PC-3 (cell line): ENCODE measurements at regions not wholly inside any gene's neighbourhood (a gene's known extent, or its start where the extent isn't known, plus 50 kb on each side); places are given as distances from the start of the nearest gene placed in this dataset.

Experiments
- ATAC-seq: fragments of 200-7000 bp; cut with Tn5 transposase; 2 replicates; pipeline ENCODE4 v1.9.1; 2020; ENCODE audit warnings: mild to moderate bottlenecking, moderate library complexity
- BruUV-seq: library from RNA; stranded (reverse); fragments of 400-500 nt; replicated peaks from 2 replicates; lab custom pipeline; 2021; lab: Mats Ljungman, UMichigan
- CTCF ChIA-PET: fragments of 300-600 bp; sonication (Branson Sonifier 250); formaldehyde crosslinking; loops from one replicate; lab custom pipeline; 2022; ENCODE audit warnings: antibody characterized with exemption; lab: Charles Lee
- POLR2A ChIA-PET: fragments of 300-600 bp; sonication (Branson Sonifier 250); formaldehyde crosslinking; loops from one replicate; lab custom pipeline; 2022; ENCODE audit warnings: antibody characterized with exemption; ENCODE audit not compliant: unreplicated experiment; lab: Charles Lee
- DNase-seq: peaks from one replicate; pipeline ENCODE4 v3.0.0-alpha.2; 2015
- H2AFZ ChIP-seq: fragments of 300-600 bp; sonication (generic); 2 replicates; pipeline ENCODE4 v1.6.0; 2016; ENCODE audit warnings: antibody characterized with exemption, low read length
- H3F3A ChIP-seq: fragments of 300-600 bp; sonication (generic); one replicate; pipeline ENCODE4 v1.6.0; 2017; ENCODE audit warnings: antibody characterized with exemption, low read length, control low read depth, mild to moderate bottlenecking; ENCODE audit not compliant: unreplicated experiment
- H3K27ac ChIP-seq: fragments of 300-600 bp; sonication (generic); 2 replicates; pipeline ENCODE4 v1.5.1; 2016; ENCODE audit warnings: mild to moderate bottlenecking, low read length
- H3K27me3 ChIP-seq: fragments of 300-600 bp; sonication (generic); 2 replicates; pipeline ENCODE4 v1.6.1; 2016; ENCODE audit warnings: low read length, mixed read lengths
- H3K36me3 ChIP-seq: fragments of 300-600 bp; sonication (generic); 2 replicates; pipeline ENCODE4 v1.6.1; 2016; ENCODE audit warnings: low read depth, mixed run types, low read length, mixed read lengths
- H3K4me1 ChIP-seq: fragments of 300-600 bp; sonication (generic); 2 replicates; pipeline ENCODE4 v1.5.1; 2016; ENCODE audit warnings: low read length; ENCODE audit not compliant: insufficient read depth
- H3K4me2 ChIP-seq: fragments of 300-600 bp; sonication (generic); 2 replicates; pipeline ENCODE4 v1.6.0; 2016; ENCODE audit warnings: low read length
- H3K4me3 ChIP-seq: fragments of 300-600 bp; sonication (generic); 2 replicates; pipeline ENCODE4 v1.5.1; 2016; ENCODE audit warnings: mild to moderate bottlenecking, low read length, mixed read lengths
- H3K79me2 ChIP-seq: fragments of 300-600 bp; sonication (generic); 2 replicates; pipeline ENCODE4 v1.6.1; 2017; ENCODE audit warnings: low read length, mixed read lengths
- H3K9ac ChIP-seq: fragments of 300-600 bp; sonication (generic); 2 replicates; pipeline ENCODE4 v1.6.0; 2016; ENCODE audit warnings: mild to moderate bottlenecking, low read length
- H3K9me2 ChIP-seq: fragments of 300-600 bp; sonication (generic); replicated peaks from 2 replicates; pipeline ENCODE4 v1.6.1; 2016; ENCODE audit warnings: mixed run types, low read length, mixed read lengths
- H3K9me3 ChIP-seq: fragments of 300-600 bp; sonication (generic); 2 replicates; pipeline ENCODE4 v1.6.1; 2016; ENCODE audit warnings: low read length, mixed read lengths
- H4K20me1 ChIP-seq: fragments of 300-600 bp; sonication (generic); 2 replicates; pipeline ENCODE4 v1.6.1; 2016; ENCODE audit warnings: low read length, mixed read lengths
- EZH2 ChIP-seq: fragments of 300-600 bp; sonication (generic); IDR thresholded peaks from one replicate; pipeline ENCODE4 v1.6.1; 2017; ENCODE audit warnings: antibody characterized with exemption, mild to moderate bottlenecking, low read length; ENCODE audit not compliant: unreplicated experiment
- EZH2phosphoT487 ChIP-seq: fragments of 300-600 bp; sonication (generic); IDR thresholded peaks from 2 replicates; pipeline ENCODE4 v1.6.1; 2018; ENCODE audit warnings: mild to moderate bottlenecking, antibody characterized with exemption, low read length, borderline replicate concordance
- intact Hi-C: fragments of 100-400 bp; cut with micrococcal nuclease; formaldehyde crosslinking; loops from 2 replicates; pipeline ENCODE4 v1.9.0; 2023
- TF ChIP-seq, protein P1 (sequence below): fragments of 300-600 bp; sonication (generic); conservative IDR thresholded peaks from 2 replicates; pipeline ENCODE4 v1.5.1; 2017; ENCODE audit warnings: antibody characterized with exemption, low read depth, mild to moderate bottlenecking, low read length

- H3K4me3 ChIP-seq = no peak overlapping the region
- POLR2A ChIA-PET = no interaction called here
- no peaks in the 10 kb centered on the region for H3K36me3 ChIP-seq
- no peaks in the 10 kb centered on the region for H3K9me2 ChIP-seq
- DNase-seq (no peak), ATAC-seq (no peak)
- intact Hi-C loops = no loop called here
- H3K4me2 ChIP-seq = no peak overlapping the region
- peaks cover 14% of the 10 kb centered on the region for H3K4me1 ChIP-seq
- no peaks in the 10 kb centered on the region for H3K27me3 ChIP-seq
- CTCF ChIA-PET = no interaction called here
- H3K27ac ChIP-seq = no peak overlapping the region
- H3K79me2 ChIP-seq = no peaks in the 10 kb centered on the region
- no peaks in the 10 kb centered on the region for H3K9me3 ChIP-seq
- TF ChIP-seq EZH2 = no peak
- TF ChIP-seq, protein P1, sequence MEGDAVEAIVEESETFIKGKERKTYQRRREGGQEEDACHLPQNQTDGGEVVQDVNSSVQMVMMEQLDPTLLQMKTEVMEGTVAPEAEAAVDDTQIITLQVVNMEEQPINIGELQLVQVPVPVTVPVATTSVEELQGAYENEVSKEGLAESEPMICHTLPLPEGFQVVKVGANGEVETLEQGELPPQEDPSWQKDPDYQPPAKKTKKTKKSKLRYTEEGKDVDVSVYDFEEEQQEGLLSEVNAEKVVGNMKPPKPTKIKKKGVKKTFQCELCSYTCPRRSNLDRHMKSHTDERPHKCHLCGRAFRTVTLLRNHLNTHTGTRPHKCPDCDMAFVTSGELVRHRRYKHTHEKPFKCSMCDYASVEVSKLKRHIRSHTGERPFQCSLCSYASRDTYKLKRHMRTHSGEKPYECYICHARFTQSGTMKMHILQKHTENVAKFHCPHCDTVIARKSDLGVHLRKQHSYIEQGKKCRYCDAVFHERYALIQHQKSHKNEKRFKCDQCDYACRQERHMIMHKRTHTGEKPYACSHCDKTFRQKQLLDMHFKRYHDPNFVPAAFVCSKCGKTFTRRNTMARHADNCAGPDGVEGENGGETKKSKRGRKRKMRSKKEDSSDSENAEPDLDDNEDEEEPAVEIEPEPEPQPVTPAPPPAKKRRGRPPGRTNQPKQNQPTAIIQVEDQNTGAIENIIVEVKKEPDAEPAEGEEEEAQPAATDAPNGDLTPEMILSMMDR = no peak
- TF ChIP-seq EZH2phosphoT487 = no peak
- no TSS peak for BruUV-seq
- H3K9ac ChIP-seq = no peak overlapping the region
- no peak overlapping the region for H2AFZ ChIP-seq
- H4K20me1 ChIP-seq = no peaks in the 10 kb centered on the region
- no peaks in the 10 kb centered on the region for H3F3A ChIP-seq
These were observed 96.1 kb upstream of the MKLN1 start for GRCh38 chr7:131231381-131232220.

DNA sequence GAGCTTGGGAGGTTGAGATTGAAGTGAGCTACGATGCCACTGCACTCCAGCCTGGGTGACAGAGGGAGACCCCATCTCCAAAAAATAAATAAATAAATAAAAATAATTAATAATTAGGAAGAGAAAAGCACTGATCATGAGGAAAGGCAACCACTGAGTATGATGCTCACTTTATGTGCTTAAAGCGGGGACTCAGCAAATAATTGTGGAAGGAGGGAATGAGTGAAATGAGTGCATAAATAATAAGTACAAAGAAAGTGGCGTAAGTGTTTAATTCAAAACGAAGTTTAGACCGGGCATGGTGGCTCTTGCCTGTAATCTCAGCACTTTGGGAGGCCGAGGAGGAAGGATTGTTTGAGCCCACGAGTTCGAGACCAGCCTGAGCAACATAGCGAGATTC lies 94.9 kb upstream of the MKLN1 start:
- Histone ChIP-seq H3F3A (no peaks in the 10 kb centered on the region), H3K79me2 (no peaks in the 10 kb centered on the region), H3K4me1 (peaks cover 14% of the 10 kb centered on the region), H3K27ac (no peak overlapping the region), H3K9ac (no peak overlapping the region), H3K9me3 (no peaks in the 10 kb centered on the region), H3K36me3 (no peaks in the 10 kb centered on the region), H3K27me3 (no peaks in the 10 kb centered on the region), H3K4me3 (no peak overlapping the region), H3K9me2 (no peaks in the 10 kb centered on the region), H2AFZ (no peak overlapping the region), H4K20me1 (no peaks in the 10 kb centered on the region), H3K4me2 (no peak overlapping the region)
- ChIA-PET CTCF (no interaction called here), POLR2A (no interaction called here)
- DNase-seq (no peak), ATAC-seq (no peak)
- no TSS peak for BruUV-seq
- intact Hi-C loops = no loop called here
- TF ChIP-seq, protein P1 = no peak
- TF ChIP-seq EZH2phosphoT487 (no peak), EZH2 (no peak)

DNA sequence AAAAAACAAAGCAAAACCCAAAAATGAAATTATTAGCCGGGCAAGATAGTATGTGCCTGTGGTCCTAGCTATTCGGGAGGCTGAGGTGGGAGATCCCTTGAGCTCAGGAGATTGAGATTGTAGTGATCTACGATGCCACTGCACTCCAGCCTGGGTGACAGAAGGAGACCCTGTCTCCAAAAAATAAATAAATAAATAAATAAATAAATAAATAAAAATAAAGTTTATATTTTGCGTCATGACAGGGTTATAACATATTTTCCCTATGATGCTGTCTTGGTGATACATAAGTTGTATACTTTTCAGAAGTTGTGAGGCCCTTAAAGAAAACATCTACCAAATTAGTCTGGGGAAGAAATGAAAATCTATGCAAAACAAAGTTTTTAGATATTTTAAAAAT lies 94.5 kb upstream of the MKLN1 start:
- intact Hi-C loops = no loop called here
- Histone ChIP-seq H3K4me1 (peaks cover 18% of the 10 kb centered on the region), H3K4me2 (no peak overlapping the region), H3K27me3 (no peaks in the 10 kb centered on the region), H3K27ac (no peak overlapping the region), H3K9ac (no peak overlapping the region), H3K4me3 (no peak overlapping the region), H4K20me1 (no peaks in the 10 kb centered on the region), H3K36me3 (no peaks in the 10 kb centered on the region), H2AFZ (no peak overlapping the region), H3K79me2 (no peaks in the 10 kb centered on the region), H3F3A (no peaks in the 10 kb centered on the region), H3K9me2 (no peaks in the 10 kb centered on the region), H3K9me3 (no peaks in the 10 kb centered on the region)
- no peak for DNase-seq
- ChIA-PET CTCF (no interaction called here), POLR2A (no interaction called here)
- no TSS peak for BruUV-seq
- no peak for ATAC-seq
- no peak for TF ChIP-seq EZH2phosphoT487
- TF ChIP-seq, protein P1 = no peak
- TF ChIP-seq EZH2 = no peak
